ENCODE measurements at regions not wholly inside any gene's neighbourhood (a gene's known extent, or its start where the extent isn't known, plus 50 kb on each side); places are given as distances from the start of the nearest gene placed in this dataset.

DNA sequence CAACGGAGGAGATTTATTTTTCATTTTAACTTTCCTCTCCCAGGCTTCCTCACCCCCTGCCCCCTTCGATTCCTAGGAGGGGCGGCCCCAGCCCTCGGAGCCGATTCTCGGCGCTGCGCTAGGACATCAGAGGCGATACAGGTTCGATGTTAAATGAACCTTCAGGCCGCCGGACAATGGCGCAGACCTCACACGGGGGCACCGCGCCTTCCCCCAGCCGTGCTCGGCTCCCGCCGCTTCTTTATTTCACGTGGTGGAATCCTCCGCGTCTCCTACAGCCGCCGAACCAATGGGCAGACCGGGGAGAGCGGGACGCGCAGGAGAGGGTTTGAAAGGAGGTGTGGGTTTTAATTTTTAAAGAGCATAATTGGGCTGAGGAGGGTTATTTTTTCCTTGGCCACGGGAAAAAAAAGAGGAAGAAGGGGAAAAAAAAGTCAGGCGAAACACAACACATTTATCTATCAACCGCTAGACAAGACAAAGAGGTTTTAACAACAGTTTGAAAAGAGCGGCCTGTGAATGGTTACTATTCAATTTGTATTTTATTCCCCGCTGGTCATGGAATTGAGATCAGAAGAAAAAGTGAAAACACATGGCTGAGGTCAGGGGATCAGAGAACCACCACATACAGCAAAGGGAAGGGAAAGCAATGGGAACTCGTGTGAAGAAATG lies 126.8 kb downstream of the TMEM174 start:
- no peak overlapping the region for H3K4me3 ChIP-seq (ENCODE audit: low read length)
- TF ChIP-seq, protein P1, sequence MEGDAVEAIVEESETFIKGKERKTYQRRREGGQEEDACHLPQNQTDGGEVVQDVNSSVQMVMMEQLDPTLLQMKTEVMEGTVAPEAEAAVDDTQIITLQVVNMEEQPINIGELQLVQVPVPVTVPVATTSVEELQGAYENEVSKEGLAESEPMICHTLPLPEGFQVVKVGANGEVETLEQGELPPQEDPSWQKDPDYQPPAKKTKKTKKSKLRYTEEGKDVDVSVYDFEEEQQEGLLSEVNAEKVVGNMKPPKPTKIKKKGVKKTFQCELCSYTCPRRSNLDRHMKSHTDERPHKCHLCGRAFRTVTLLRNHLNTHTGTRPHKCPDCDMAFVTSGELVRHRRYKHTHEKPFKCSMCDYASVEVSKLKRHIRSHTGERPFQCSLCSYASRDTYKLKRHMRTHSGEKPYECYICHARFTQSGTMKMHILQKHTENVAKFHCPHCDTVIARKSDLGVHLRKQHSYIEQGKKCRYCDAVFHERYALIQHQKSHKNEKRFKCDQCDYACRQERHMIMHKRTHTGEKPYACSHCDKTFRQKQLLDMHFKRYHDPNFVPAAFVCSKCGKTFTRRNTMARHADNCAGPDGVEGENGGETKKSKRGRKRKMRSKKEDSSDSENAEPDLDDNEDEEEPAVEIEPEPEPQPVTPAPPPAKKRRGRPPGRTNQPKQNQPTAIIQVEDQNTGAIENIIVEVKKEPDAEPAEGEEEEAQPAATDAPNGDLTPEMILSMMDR (IDR thresholded peaks at IDR 0.05; ENCODE audit: insufficient read depth, low read depth, low read length, missing control alignments): no peak
- no peak for DNase-seq (ENCODE audit: low read depth)

DNA sequence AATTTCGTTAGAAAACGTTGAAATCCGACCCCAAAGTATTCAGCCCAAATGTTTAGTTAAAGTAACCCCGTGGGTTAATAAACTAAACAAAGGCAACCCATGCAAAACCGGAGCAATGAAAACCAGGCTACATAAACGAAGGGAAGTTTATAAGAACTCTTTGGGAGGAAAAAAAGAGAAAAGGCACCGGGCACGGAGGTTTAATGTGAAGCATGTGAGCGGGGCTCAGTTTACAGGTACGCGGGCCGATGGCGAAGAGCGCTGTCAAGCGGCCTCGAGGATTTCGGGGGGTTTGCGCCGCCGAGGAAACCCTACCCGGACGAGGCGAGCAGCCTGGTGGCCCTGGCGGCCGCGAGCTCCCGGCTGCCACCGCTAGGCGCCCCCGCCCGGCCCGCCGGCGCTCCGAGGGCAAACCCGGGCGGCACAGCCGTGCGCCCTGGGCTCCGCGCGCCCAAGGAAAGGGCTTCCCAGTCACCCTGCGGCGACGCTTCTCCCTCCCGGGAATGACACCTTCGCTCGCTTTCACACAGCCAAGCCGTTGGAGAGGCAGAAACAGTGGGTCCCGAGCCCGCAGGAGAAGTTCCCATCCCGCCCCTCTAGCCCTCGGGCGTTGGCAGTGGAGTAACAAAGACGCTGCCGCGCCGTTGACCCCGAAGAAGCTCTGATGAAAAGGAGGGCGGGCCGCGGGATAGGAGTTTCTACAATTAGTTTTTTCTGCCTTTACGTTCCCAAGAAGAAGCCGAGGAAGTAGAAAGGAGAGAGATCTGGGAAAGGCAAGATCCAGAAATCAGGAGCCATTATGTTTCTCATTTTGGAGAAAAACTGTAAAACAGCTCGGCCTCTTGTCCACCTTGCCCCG lies 126.0 kb downstream of the TMEM174 start:
- TF ChIP-seq, protein P1 (IDR thresholded peaks at IDR 0.05; ENCODE audit: insufficient read depth, low read depth, low read length, missing control alignments): no peak
- DNase-seq (ENCODE audit: low read depth): peak; percentile 28
- no peak overlapping the region for H3K4me3 ChIP-seq (ENCODE audit: low read length)

DNA sequence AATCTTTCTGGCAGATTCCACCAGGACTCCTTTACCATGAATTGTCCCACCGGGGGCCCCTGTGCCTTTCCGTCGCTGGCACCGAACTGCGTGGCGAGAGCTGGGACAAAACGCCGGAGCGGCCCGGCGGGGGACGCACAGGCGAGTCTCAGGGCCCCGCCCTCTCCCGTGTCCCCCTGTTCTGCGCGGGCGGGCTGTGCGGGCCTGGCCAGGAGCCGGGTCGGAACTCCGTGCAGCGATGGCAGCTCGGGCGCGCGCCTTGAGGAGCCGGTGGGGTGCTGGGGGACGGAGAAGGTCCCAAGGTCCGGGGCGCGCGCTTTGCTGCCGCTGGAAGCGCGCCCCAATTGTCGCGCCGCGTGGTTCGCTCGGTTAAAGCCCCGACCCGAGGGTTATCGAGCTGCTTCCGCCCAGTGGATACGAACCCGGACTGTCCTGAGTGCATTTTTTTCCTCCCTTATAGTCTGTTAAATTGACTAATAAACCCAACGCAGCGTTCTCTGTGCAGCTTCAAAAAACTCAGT lies 125.3 kb downstream of the TMEM174 start:
- TF ChIP-seq, protein P1 (IDR thresholded peaks at IDR 0.05; ENCODE audit: insufficient read depth, low read depth, low read length, missing control alignments): no peak
- no peak for DNase-seq (ENCODE audit: low read depth)
- H3K4me3 ChIP-seq (ENCODE audit: low read length): no peak overlapping the region

DNA sequence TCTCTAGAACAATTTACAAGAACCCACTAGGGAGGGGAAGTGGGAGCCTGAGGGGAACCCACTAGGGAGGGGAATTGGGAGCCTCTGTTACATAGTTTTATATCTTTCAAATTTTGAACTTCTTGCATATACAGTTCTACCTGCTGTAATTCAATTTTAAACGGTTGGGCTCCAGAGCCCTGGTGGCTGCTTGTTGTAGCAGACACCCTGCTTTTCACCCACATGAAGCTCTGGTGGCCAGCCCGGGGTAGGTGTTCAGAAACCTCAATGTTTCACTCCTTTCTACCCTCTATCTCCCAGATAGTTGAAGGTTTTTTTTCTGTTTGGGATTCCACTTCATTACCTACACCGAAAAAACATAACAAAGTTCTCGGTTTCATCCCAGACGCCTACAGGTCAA lies 124.4 kb downstream of the TMEM174 start:
- DNase-seq (ENCODE audit: low read depth): no peak
- no peak overlapping the region for H3K4me3 ChIP-seq (ENCODE audit: low read length)
- TF ChIP-seq, protein P1 (IDR thresholded peaks at IDR 0.05; ENCODE audit: insufficient read depth, low read depth, low read length, missing control alignments): no peak

DNA sequence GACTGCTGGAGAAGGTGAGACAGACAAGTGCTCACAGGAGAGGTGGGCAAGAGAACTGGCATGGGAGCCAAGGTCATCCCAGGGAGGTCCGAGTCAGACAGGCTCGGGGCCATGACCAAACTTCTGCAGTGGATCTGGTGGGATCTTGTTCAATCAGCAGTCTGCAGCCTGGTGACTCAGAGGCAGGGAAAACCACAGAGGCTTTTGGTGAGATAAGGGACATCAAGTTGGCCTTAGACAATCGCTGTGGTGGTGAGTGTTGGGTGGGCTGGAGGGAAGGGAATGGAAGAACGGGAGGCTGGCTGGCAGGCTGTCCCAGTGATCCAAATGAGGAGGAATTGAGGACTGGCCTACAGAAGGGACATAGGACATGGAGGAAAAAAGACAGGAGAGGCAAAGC lies 123.8 kb downstream of the TMEM174 start:
- no peak overlapping the region for H3K4me3 ChIP-seq (ENCODE audit: low read length)
- no peak for DNase-seq (ENCODE audit: low read depth)
- TF ChIP-seq, protein P1 (IDR thresholded peaks at IDR 0.05; ENCODE audit: insufficient read depth, low read depth, low read length, missing control alignments): no peak

DNA sequence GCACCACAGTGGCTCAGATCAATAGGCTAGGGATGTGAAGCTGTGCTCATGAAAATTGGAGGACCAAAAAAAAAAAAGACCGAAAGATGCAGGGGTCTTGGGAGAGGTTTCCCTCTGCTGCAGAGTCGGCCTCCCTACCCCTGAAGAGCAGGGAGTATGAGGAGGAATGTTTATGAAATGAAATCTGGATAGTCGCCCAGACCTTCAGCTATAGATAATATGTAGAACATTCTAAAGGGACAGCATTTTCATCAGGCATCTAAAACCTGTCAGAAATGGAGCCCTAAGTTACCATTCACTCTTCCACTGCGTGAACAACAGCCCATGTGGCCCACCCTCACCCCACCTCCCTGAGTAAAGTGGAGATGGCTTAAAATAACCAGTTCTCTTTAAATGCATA lies 122.9 kb downstream of the TMEM174 start:
- no peak for DNase-seq (ENCODE audit: low read depth)
- TF ChIP-seq, protein P1 (IDR thresholded peaks at IDR 0.05; ENCODE audit: insufficient read depth, low read depth, low read length, missing control alignments): no peak
- H3K4me3 ChIP-seq (ENCODE audit: low read length): no peak overlapping the region
